HG02885 (cell line): ENCODE measurements at regions not wholly inside any gene's neighbourhood (a gene's known extent, or its start where the extent isn't known, plus 50 kb on each side); places are given as distances from the start of the nearest gene placed in this dataset.
A peak's percentile ranks its signal among the peaks of the same experiment; 100 is the strongest.

Experiments used
- ATAC-seq: cut with Tn5 transposase; IDR thresholded peaks from one replicate; pipeline ENCODE4 v1.9.1; 2021; ENCODE audit warnings: mild to moderate bottlenecking; ENCODE audit not compliant: unreplicated experiment, poor library complexity

DNA sequence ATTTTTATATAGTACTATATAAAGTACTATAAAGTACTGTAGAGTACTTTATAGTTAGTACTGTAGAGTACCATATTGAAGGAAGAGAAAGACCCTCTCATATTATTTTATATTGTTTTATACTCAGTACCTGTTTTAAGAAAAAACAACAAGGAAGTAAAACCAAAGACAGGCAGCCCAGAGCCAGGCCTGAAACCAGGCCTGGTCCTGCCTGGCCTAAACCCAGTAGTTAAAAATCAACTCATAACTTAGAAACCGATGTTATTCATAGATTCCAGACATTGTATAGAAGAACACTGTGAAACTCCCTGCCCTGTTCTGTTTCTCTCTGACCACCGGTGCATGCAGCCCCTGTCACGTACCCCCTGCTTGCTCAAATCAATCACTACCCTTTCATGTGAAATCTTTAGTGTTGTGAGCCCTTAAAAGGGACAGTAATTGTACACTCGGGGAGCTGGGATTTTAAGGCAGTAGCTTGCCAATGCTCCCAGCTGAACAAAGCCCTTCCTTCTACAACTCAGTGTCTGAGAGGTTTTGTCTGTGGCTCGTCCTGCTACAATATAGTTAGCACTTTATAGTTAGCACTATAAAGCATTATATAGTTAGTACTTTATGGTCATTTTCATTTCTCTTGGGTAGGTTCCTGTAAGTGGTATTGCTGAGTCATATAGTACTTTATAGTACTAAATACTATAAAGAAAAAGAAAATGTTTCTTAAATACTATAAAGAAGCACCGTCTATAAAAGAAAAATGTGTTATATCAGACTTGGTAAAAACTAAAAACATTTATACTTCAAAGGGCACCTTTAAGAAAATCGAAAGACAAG lies 940.6 kb upstream of the ACO1 start:
- peak; percentile 78 for ATAC-seq

DNA sequence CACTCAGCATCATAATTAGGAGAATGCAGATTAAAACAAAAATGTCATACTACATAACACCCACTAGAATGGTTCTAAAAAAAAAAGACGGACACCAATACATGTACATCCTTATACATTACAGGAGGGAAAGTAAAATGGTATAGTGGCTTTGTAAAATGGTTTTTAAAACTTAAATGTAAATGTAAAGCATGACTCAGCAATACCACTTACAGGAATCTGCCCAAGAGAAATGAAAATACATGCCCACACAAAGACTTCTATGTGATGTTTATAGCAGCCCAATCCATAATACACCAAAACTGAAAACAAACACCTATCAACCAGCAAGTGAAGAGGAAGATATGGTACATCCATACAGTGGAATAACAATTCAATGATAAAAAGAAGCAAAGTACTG lies 939.1 kb upstream of the ACO1 start:
- ATAC-seq: no peak

DNA sequence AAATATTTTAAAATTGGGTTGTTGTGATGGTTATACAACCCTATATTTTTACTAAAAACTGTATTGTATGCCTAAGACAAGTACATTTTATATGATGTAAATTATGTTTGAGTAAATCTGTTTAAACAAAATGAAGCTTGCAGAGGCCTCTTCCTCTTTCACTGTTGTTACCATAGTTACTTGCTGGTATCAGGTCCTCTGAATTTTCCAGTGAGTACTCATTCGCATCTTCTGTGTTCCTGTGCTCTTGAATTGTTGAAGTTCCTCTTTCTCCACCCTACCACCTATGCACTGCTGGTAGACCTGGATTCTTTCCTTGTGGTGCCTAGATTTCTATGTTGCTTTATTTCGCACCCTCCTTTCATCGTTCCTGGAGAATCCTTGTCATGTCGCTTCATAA lies 938.5 kb upstream of the ACO1 start:
- ATAC-seq: peak; percentile 74

DNA sequence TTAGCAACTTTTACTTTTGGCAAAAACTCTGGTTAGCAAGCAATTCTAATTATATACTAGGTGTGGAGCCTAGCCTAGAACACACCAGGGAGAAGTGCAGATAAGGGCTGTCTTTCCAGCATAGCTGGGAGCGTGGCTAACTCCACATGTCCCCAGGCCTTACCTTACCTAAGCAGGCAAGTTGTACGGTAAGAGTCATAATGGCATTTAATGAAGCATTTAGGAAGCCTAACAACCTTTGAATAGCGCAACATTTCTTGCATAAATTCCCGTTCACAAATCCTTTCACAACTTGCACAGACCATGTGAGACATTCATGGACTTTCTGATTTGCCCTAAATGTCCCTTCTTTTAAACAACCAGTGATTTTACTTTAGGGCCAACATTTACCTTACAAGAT lies 917.4 kb upstream of the ACO1 start:
- no peak for ATAC-seq

DNA sequence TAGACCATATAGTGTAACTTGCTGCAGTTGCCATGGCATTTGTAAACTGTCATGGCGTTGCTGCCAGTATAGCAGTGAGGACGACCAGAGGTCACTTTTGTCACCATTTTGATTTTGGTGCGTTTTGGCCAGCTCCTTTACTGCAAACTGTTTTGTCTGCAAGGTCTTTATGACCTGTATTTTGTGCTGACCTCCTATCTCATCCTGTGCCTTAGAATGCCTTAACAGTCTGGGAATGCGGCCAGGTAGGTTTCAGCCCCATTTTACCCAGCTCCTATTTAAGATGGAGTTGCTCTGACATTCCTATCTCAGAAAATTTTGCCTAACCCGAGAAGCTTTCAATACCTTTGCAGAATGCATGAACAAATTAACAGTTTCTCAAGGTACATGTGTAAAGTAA lies 914.4 kb upstream of the ACO1 start:
- no peak for ATAC-seq

DNA sequence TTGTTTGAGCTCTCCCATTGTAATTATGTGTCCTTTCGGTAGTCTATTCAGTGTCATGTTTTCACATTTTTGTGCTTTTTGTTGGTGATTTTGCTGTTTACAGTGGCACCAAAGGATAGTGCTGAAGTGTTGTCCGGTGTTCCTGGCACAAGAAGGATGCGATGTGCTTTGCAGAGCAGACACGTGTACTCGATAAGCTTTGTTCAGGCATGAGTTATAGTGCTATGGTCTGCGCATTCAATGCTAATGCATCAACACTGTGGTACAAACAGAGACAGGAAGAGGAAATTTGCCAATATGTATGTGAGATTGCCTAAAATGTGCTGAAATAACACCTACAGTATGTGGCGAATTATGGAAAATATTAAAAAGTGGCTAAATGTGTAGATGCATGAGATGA lies 913.4 kb upstream of the ACO1 start:
- no peak for ATAC-seq

DNA sequence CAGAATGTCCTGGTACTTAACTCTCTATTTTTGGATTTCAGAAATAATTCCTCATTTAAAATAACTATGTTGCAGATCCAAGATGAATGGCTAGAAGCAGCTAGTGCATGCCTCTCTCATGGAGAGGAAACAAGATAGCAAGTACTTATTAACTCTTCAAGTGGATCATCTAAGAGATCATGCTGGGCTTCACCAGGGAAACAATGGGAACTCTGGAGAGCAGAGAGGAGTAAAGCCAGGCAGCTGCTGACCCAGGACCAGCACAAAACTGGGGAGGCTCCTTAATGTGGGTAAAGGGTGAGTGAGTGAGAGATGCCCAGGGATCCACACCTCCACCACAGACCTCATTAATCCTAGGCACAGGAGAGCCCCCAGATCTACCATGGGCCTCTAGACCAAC lies 897.8 kb upstream of the ACO1 start:
- ATAC-seq: no peak

DNA sequence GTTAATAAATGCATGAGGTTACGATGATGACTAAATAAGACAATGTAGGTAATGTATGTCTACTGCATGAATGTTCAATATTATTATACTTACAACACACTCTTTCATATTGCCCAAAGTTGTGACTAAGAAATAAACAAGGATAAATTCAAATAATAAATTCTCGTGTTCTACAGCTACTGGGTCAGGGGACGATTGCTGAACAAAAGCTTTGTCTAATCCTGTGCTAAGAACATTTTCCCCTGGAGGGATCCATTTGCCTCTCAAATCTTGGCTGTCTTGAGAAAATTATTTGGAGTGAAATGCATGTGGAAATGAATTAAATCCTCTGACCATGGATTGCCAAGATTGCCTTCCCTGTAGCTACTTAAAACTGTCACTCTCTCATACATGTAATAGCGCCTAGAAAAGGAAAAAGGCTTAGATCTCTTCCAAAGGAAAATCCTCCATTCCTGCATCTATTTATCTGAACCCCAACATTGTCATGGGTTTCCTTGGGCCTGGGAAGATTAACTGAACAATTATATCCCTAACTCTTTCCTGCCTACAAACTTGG lies 893.8 kb upstream of the ACO1 start:
- ATAC-seq: no peak

DNA sequence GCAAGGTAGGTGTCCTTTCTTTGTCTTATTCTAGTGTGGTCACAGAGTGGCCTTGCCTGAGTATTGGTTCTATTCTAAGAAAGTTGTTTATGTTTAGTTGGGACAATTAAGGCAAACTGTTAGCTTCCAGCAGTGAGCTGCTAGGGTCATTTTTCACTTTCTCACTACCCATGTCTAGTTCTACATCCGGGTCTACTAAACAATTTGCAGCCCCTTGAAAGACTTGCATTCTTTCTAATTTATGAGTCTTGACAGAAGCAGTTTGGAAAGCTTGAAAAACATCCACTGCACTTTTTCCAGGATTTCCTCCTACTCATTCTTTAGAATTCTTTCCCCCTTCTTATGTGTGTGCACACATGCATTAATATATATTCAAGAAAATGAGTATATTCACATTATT lies 892.2 kb upstream of the ACO1 start:
- no peak for ATAC-seq

DNA sequence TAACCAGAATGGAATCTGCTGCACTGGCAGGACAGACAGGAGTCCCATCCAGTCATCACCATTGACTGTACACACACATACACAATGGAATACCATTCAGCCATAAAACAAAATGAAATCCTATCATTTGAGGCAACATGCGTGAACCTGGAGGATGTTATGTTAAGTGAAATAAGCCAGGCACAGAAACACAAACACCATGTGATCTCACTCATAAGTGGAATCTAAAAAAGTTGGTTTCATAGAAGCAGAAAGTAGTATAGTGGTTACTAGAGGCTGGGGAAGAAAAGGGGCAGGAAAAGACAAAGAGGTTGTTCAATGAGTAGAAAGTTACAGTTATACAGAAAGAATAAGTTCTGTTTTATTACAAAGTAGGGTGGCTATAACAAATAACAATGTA lies 884.0 kb upstream of the ACO1 start:
- peak; percentile 63 for ATAC-seq

DNA sequence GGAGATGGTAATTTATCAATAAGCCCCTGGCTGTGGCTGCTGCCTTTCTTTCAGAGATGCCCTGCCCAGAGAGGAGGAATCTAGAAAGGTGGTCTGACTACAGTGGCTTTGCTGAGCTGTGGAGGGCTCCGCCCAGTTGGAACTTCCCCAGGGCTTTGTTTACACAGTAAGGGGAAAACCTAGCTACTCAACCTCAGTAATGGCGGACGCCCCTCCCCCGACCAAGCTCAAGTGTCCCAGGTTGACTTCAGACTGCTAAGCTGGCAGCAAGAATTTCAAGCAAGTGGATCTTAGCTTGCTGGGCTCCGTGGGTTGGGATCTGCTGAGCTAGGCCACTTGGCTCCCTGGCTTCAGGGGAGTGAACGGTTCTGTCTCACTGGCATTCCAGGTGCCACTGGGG lies 865.4 kb upstream of the ACO1 start:
- peak; percentile 78 for ATAC-seq

DNA sequence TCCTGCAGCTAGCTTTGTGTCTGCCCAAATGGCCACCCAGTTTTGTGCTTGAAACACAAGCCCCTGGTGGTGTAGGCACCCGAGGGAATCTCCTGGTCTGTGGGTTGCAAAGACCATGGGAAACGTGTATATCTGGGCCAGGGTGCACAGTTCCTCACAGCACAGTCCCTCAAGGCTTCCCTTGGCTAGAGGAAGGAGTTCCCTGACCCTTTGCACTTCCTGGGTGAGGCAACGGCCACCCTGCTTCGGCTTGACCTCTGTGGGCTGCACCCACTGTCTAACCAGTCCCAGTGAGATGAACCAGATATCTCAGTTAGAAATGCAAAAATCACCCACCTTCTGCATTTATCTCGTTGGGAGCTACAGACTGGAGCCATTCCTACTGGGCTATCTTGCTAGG lies 865.0 kb upstream of the ACO1 start:
- ATAC-seq: no peak

DNA sequence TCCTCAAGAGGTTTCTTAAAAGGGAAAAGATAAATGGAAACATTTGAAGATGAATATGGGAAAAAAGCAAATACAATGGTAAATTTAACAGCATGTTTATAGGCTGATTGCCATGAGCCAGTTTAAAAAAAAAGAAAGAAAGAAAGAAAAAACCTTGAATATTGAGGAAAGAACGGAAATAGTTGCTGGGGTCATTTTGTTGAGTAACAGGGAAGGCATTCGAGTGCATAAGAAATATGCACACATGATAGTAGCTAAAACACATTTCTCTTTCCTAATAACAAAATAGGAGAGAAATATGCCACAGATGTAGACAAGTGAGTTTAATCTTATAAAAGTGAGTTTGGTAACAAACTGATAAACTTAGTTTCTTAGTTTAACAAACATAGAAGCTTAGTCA lies 864.6 kb upstream of the ACO1 start:
- ATAC-seq: no peak

DNA sequence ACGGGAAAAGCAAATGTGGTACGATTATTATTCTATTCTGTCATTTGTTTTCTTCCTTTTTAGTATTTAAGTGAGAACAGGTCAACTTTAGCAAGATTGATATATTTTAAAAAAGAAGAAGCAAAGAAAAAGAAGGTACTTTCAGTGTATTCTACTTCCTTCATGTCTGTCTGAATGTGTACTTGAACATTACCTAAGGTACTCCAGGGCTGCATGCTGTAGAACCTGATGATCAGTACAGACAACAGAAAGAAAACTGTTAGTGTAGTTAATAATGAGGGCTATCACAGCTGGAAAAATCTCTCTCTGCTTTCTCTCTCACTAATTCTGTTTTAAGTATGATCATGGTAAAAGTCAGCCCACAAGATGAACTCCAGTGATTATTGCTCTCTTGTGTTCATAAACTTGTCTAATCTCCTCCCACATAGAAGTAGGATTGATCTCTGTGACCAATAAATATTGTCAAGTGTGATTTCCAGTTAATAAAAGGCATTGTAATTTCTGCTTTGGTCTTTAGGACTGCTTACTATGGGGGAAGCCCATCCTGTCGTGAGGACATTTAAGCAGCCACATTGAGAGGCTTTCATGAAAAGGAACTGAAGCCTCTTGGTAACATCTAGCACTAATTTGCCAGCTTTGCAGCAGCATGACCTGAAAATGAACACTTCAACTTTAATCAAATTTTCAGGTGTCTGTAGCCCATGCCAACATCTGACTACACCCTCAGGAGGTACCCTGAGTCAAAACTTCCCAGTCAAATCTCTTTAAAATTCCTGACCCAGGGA lies 864.0 kb upstream of the ACO1 start:
- peak; percentile 76 for ATAC-seq

DNA sequence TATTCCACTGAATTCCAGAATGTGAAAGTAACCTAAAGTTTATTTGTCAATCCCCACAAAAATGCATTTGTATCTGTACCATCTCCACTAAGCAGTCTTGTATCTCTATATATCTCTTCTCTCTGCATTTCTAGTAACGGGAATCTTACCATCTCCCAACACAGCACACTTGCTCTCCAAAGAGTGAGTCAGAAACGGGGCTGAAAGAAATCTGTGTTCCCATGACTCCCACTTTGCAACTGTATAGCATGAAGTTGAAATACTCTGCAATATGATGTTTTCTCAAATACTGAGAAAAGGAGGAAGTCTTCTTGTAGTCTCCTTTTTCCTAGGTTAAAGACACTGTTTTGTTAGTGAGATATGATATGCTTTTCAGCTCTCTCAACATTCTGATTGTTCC lies 848.8 kb upstream of the ACO1 start:
- no peak for ATAC-seq

DNA sequence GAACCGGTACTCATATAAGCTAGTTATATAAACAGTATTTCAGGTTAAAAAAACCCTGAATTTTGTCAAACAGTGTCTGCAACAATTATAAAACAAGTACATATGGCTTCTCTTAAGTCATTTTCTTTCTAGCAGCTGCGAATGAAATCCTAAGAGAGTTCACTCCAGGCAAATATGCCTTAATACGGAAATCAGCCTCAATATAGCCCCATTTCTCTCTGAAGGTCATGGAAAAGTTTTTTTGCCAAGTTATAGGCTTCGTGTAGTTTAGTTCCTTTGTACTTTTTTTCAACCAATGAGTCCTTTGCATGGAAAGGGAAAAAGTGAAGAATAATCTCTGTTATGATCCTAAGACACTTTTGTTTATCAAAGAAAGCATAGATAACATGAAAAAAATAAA lies 848.0 kb upstream of the ACO1 start:
- ATAC-seq: no peak

DNA sequence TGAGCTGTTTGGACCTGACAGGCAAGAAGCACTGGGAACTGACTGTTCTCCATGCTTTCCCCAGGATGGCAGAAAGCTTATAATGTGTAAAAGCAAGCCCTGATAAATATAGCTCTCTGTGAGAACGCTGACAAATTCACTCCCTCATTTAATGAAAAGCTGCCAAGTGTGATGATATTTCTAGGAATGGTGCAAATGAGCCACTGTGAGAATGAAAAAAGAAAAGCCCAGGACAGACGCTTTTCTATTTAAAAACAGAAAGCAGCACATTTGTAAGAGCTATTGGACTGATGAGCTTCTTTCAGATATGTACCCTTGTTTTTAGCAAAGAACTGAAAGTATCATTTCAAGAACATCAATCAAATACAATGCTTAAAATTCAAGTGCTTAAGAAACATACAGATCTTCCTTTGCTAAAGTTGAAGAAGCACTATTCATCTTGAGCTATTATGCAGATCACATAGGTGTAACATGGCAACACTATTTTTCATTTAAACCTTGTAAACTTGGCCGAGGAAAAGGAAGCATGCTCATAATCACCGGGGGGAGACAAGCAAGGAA lies 842.6 kb upstream of the ACO1 start:
- peak; percentile 15 for ATAC-seq

DNA sequence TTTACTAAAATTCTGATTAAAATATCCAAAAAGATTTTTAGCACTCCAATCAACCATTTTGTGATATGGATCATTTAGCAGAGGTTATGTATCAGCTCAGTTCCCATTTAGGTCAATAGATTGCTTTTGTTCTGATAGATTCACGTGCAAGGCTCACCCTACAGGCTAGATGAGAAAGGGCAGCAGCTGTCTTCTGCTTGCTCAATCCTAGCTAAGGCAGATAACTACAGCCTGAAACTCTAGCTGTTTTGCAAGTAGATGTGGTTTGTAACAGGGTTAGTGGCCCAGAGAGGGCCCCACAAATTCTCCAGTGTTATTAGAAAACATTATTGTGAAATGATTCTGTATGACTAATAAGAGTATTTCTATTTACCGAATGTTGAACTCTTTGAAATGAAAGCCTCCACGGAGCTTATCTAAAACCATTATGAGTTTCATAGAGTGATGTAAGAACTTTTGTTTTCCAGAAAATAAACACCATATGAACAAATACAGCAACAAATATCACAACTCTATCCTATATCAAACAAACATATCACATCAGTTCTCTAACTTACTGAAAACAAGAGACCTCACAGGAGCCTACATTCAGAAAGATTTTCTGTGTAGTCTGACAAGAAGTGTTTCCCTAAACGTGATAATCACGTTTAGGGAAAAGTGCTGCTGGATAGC lies 841.9 kb upstream of the ACO1 start:
- ATAC-seq: peak; percentile 99

DNA sequence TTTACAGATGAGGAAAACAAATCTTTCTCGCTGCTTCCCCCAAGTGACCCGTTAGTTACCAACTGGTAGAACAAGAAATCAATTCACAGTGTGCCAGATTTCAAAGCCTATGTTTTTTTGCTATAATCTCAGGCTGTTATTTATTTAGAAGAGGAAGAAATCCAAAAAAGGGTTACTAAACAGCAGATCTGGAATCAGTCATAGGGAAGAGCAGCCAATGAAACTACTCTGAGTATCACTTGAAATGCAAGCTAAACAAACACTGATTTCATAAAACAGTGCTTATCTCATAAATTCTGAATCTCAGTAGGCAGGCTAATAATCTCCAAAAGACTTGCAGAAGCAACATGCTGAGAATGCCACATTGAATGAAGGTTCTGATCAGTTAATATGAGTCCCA lies 829.5 kb upstream of the ACO1 start:
- ATAC-seq: no peak

DNA sequence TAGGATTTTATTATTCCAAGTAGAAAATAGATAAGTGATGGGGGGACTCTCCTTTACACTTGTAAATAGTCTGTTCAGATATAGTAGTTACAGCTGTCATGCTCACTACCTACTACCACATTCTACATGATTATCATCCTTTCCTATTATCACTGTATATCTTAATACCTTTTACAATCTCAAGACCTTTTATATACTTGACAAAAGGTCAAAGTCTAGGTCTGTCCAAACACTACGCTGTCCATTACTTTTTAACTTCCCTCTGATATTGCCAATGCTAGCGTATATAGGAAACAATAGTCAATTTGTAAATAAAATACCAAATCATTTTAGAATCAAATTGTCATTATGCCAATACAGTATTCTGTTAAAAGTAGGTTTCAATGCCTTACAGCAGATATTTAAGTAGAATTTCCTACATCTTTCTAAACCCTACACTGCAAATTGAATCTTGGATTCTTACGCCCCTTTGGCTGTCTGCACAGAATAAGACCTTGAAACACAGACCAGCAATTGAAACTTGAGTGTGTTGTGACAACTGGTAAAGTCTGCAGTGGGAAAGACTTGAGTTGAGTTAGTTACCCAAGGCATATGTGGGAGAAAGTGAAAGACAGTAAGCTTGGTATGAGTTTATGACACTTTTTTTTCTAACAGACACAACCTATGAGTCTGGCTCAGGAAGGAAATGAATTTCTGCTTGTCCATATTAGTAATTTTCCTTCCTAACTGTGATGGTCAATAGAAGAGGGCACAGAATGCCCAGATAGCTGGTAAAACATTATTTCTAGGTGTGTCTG lies 827.6 kb upstream of the ACO1 start:
- no peak for ATAC-seq
